Right lobe of liver (tissue), 4 donors: ENCODE measurements at regions not wholly inside any gene's neighbourhood (a gene's known extent, or its start where the extent isn't known, plus 50 kb on each side); places are given as distances from the start of the nearest gene placed in this dataset.

Source experiments
- POLR2A ChIP-seq: fragments of 450-650 bp; IDR thresholded peaks from one replicate; pipeline ENCODE4 v1.6.1; 2017; ENCODE audit warnings: antibody characterized with exemption, mild to moderate bottlenecking
- TF ChIP-seq, protein P1 (sequence below), 4 donors: fragments of 200-600 bp in 3 of 4; fragments of 450-650 bp in 1 of 4; IDR thresholded peaks; one replicate each; pipeline versions ENCODE4 v1.5.1 to v1.8.0; 2016 to 2022; ENCODE audit warnings: antibody characterized with exemption in 4 of 4, mild to moderate bottlenecking in 2 of 4
- donor health status: DM: no; HTN: no; CAD: no.
- donor health status: DM: no; HTN: no; CAD: no.
- donor health status: DM: no; HTN: yes; CAD: no.

DNA sequence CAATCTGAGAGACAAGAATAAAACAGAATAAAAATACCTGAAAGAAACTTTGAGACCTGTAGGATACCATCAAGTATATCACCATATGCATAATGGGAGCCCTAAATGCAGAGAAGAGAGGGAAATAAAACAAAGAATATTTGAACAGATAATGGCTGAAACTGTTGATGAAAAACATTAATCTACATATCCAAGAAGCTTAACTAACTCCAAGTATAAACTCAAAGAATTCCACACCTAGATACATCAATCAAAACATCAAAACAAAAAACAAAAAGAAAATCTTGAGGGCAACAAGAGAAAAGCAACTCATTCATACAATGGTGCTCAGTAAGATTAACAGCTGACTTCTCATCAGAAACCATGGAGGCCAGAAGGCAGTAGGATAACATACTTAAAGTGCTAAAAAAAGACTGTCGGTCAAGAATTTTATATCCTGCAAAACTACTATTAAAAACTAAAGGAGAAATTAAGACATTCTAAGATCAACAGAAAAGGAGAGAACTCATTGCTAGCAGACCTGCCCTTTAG is 101.6 kb downstream of the FOXD1 start:
- TF ChIP-seq, protein P1, sequence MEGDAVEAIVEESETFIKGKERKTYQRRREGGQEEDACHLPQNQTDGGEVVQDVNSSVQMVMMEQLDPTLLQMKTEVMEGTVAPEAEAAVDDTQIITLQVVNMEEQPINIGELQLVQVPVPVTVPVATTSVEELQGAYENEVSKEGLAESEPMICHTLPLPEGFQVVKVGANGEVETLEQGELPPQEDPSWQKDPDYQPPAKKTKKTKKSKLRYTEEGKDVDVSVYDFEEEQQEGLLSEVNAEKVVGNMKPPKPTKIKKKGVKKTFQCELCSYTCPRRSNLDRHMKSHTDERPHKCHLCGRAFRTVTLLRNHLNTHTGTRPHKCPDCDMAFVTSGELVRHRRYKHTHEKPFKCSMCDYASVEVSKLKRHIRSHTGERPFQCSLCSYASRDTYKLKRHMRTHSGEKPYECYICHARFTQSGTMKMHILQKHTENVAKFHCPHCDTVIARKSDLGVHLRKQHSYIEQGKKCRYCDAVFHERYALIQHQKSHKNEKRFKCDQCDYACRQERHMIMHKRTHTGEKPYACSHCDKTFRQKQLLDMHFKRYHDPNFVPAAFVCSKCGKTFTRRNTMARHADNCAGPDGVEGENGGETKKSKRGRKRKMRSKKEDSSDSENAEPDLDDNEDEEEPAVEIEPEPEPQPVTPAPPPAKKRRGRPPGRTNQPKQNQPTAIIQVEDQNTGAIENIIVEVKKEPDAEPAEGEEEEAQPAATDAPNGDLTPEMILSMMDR (IDR thresholded peaks at IDR 0.05): no peak
- no peak for TF ChIP-seq POLR2A
